Testis (tissue), 2 donors: ENCODE measurements at regions not wholly inside any gene's neighbourhood (a gene's known extent, or its start where the extent isn't known, plus 50 kb on each side); places are given as distances from the start of the nearest gene placed in this dataset.

ENCODE experiments used
- POLR2A ChIP-seq: fragments of 450-650 bp; IDR thresholded peaks from one replicate; pipeline ENCODE4 v1.6.1; 2017; ENCODE audit warnings: antibody characterized with exemption, mild to moderate bottlenecking, moderate library complexity
- TF ChIP-seq, protein P1 (sequence below), 3 experiments: fragments of 450-650 bp in 2 of 3; fragments of 200-600 bp in 1 of 3; sonication (generic) in 1 of 3; IDR thresholded peaks; one replicate each; pipeline ENCODE4 v1.5.1; 2016 to 2019; ENCODE audit warnings: antibody characterized with exemption in 3 of 3, mild to moderate bottlenecking in 2 of 3, moderate library complexity in 1 of 3

DNA sequence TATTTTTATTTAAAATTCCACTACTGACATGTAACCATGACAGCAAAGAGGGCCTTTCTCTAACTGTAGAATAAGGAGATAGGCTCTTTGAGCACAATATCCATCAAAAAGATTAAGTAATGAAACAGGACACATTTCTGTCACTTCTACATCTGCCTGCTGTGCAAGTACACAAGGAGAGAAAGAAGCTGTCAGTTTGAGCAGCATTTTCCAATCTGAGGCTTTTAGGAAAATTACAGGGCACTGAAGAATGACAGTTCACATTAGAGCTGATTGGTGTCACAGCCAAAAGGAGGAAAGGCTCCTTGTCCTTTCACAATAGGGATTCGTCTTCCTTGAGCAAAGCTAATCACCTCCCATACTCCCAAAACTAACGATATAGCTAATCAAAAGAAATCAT, 158.8 kb upstream of the TAC1 start:
- TF ChIP-seq, protein P1, sequence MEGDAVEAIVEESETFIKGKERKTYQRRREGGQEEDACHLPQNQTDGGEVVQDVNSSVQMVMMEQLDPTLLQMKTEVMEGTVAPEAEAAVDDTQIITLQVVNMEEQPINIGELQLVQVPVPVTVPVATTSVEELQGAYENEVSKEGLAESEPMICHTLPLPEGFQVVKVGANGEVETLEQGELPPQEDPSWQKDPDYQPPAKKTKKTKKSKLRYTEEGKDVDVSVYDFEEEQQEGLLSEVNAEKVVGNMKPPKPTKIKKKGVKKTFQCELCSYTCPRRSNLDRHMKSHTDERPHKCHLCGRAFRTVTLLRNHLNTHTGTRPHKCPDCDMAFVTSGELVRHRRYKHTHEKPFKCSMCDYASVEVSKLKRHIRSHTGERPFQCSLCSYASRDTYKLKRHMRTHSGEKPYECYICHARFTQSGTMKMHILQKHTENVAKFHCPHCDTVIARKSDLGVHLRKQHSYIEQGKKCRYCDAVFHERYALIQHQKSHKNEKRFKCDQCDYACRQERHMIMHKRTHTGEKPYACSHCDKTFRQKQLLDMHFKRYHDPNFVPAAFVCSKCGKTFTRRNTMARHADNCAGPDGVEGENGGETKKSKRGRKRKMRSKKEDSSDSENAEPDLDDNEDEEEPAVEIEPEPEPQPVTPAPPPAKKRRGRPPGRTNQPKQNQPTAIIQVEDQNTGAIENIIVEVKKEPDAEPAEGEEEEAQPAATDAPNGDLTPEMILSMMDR (IDR thresholded peaks at IDR 0.05), result no peak
- TF ChIP-seq POLR2A, result no peak
